ENCODE measurements at regions not wholly inside any gene's neighbourhood (a gene's known extent, or its start where the extent isn't known, plus 50 kb on each side); places are given as distances from the start of the nearest gene placed in this dataset.
"Not testable (repeated sequence)": the region's sequence is repeated elsewhere in the genome, so short reads cannot be mapped to it uniquely, and the experiment has no call there.

GRCh38 chr2:66242888-66243287 lies 192.0 kb upstream of the MEIS1 start:
- not testable (repeated sequence) for TF ChIP-seq ARNT (IDR thresholded peaks at IDR 0.05); EP300 (IDR thresholded peaks at IDR 0.05; ENCODE audit: low read depth in 2 of 2, low read length in 2 of 2); EP300 (CRISPR knock-in tag; IDR thresholded peaks at IDR 0.05; ENCODE audit: borderline replicate concordance); CTCF (CRISPR knock-in tag; IDR thresholded peaks at IDR 0.05); HCFC1 (IDR thresholded peaks at IDR 0.05; ENCODE audit: low read depth, low read length); TBL1XR1 (IDR thresholded peaks at IDR 0.05; ENCODE audit: borderline replicate concordance, low read length, partially characterized antibody); BRCA1 (CRISPR knock-in tag; IDR thresholded peaks at IDR 0.05); MXI1 (IDR thresholded peaks at IDR 0.05; ENCODE audit: borderline replicate concordance, low read depth, low read length); BCL6 (CRISPR knock-in tag; IDR thresholded peaks at IDR 0.05)
